ENCODE measurements at regions not wholly inside any gene's neighbourhood (a gene's known extent, or its start where the extent isn't known, plus 50 kb on each side); places are given as distances from the start of the nearest gene placed in this dataset.

DNA sequence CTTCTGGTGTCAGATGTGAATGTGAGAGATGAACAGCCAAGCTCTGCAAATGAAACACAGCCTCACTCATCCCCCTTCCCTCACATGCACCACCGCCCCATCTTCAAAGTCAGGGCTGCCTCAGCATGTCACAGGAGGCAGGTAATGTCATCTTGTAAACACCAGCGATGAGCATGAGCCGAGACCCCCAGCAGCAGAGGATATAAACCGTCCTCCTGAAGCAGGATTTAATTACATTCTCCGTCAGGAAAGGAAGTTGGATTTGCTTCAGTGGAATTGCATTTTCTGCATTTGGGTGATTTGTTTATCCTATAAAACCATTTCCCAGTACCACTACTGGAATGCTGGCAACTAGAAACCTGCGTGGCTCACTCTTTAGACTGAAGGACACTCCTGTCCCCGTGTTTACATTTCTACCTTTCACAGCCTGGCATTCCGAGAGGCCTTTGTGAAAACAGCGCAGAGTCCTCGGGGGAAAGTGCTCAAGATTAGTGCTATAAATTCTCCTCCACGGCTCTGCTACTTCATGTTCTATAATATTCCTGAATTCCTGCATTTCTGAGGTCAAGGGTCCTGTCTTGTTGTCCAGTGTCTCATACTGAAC lies 619.2 kb downstream of the IRS1 start:
- DNase-seq (ENCODE audit: low spot score) (no peak), ATAC-seq (no peak)
- no peaks in the 10 kb centered on the region; the same call in 1 of the 2 replicates for H3K9me2 ChIP-seq (ENCODE audit: insufficient read depth)
- H3K4me1 ChIP-seq (ENCODE audit: insufficient read depth): peaks cover 7% of the 10 kb centered on the region
- H3K4me3 ChIP-seq: no peak overlapping the region
- no peaks in the 10 kb centered on the region for H3F3A ChIP-seq (replicated peaks; ENCODE audit: low read depth)
- Mint-ChIP-seq H3K9me3 (peaks cover 6% of the 10 kb centered on the region; the same call in 2 of the 3 replicates), H3K4me1 (peaks cover 12% of the 10 kb centered on the region), H3K27ac (no peak overlapping the region), H3K27me3 (ENCODE audit: insufficient read depth, low read depth, poor library complexity) (peaks cover 8% of the 10 kb centered on the region), H3K4me3 (no peak overlapping the region), H3K36me3 (ENCODE audit: low read depth) (peaks cover 2% of the 10 kb centered on the region; the same call in 1 of the 3 replicates)
- no peaks in the 10 kb centered on the region for H4K20me1 ChIP-seq (replicated peaks; ENCODE audit: insufficient read depth)
- no peaks in the 10 kb centered on the region for H3K36me3 ChIP-seq (ENCODE audit: insufficient read depth)
- H3K79me2 ChIP-seq (replicated peaks; ENCODE audit: insufficient read depth): no peaks in the 10 kb centered on the region
- TF ChIP-seq POLR2AphosphoS5 (IDR thresholded peaks at IDR 0.05; ENCODE audit: low read depth) (no peak), JUNB (IDR thresholded peaks at IDR 0.05; ENCODE audit: unreplicated experiment) (no peak), CREB1 (CRISPR knock-in tag; IDR thresholded peaks at IDR 0.05; ENCODE audit: low read depth) (no peak), NANOG (IDR thresholded peaks at IDR 0.05; ENCODE audit: borderline replicate concordance) (no peak), ZNF114 (CRISPR knock-in tag; IDR thresholded peaks at IDR 0.05) (no peak), ZNF331 (CRISPR knock-in tag; IDR thresholded peaks at IDR 0.05; ENCODE audit: low read depth) (no peak), EZH2phosphoT487 (IDR thresholded peaks at IDR 0.05; ENCODE audit: unreplicated experiment) (no peak), STAT1 (IDR thresholded peaks at IDR 0.05; ENCODE audit: unreplicated experiment) (no peak), EZH2 (IDR thresholded peaks at IDR 0.05; ENCODE audit: low read depth, unreplicated experiment) (no peak)
- TF ChIP-seq, protein P1, sequence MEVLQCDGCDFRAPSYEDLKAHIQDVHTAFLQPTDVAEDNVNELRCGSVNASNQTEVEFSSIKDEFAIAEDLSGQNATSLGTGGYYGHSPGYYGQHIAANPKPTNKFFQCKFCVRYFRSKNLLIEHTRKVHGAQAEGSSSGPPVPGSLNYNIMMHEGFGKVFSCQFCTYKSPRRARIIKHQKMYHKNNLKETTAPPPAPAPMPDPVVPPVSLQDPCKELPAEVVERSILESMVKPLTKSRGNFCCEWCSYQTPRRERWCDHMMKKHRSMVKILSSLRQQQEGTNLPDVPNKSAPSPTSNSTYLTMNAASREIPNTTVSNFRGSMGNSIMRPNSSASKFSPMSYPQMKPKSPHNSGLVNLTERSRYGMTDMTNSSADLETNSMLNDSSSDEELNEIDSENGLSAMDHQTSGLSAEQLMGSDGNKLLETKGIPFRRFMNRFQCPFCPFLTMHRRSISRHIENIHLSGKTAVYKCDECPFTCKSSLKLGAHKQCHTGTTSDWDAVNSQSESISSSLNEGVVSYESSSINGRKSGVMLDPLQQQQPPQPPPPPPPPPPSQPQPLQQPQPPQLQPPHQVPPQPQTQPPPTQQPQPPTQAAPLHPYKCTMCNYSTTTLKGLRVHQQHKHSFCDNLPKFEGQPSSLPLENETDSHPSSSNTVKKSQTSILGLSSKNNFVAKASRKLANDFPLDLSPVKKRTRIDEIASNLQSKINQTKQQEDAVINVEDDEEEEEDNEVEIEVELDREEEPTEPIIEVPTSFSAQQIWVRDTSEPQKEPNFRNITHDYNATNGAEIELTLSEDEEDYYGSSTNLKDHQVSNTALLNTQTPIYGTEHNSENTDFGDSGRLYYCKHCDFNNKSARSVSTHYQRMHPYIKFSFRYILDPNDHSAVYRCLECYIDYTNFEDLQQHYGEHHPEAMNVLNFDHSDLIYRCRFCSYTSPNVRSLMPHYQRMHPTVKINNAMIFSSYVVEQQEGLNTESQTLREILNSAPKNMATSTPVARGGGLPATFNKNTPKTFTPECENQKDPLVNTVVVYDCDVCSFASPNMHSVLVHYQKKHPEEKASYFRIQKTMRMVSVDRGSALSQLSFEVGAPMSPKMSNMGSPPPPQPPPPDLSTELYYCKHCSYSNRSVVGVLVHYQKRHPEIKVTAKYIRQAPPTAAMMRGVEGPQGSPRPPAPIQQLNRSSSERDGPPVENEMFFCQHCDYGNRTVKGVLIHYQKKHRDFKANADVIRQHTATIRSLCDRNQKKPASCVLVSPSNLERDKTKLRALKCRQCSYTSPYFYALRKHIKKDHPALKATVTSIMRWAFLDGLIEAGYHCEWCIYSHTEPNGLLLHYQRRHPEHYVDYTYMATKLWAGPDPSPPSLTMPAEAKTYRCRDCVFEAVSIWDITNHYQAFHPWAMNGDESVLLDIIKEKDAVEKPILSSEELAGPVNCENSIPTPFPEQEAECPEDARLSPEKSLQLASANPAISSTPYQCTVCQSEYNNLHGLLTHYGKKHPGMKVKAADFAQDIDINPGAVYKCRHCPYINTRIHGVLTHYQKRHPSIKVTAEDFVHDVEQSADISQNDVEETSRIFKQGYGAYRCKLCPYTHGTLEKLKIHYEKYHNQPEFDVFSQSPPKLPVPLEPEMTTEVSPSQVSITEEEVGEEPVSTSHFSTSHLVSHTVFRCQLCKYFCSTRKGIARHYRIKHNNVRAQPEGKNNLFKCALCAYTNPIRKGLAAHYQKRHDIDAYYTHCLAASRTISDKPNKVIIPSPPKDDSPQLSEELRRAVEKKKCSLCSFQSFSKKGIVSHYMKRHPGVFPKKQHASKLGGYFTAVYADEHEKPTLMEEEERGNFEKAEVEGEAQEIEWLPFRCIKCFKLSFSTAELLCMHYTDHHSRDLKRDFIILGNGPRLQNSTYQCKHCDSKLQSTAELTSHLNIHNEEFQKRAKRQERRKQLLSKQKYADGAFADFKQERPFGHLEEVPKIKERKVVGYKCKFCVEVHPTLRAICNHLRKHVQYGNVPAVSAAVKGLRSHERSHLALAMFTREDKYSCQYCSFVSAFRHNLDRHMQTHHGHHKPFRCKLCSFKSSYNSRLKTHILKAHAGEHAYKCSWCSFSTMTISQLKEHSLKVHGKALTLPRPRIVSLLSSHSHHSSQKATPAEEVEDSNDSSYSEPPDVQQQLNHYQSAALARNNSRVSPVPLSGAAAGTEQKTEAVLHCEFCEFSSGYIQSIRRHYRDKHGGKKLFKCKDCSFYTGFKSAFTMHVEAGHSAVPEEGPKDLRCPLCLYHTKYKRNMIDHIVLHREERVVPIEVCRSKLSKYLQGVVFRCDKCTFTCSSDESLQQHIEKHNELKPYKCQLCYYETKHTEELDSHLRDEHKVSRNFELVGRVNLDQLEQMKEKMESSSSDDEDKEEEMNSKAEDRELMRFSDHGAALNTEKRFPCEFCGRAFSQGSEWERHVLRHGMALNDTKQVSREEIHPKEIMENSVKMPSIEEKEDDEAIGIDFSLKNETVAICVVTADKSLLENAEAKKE (CRISPR knock-in tag; IDR thresholded peaks at IDR 0.05): no peak
- TF ChIP-seq, protein P2, sequence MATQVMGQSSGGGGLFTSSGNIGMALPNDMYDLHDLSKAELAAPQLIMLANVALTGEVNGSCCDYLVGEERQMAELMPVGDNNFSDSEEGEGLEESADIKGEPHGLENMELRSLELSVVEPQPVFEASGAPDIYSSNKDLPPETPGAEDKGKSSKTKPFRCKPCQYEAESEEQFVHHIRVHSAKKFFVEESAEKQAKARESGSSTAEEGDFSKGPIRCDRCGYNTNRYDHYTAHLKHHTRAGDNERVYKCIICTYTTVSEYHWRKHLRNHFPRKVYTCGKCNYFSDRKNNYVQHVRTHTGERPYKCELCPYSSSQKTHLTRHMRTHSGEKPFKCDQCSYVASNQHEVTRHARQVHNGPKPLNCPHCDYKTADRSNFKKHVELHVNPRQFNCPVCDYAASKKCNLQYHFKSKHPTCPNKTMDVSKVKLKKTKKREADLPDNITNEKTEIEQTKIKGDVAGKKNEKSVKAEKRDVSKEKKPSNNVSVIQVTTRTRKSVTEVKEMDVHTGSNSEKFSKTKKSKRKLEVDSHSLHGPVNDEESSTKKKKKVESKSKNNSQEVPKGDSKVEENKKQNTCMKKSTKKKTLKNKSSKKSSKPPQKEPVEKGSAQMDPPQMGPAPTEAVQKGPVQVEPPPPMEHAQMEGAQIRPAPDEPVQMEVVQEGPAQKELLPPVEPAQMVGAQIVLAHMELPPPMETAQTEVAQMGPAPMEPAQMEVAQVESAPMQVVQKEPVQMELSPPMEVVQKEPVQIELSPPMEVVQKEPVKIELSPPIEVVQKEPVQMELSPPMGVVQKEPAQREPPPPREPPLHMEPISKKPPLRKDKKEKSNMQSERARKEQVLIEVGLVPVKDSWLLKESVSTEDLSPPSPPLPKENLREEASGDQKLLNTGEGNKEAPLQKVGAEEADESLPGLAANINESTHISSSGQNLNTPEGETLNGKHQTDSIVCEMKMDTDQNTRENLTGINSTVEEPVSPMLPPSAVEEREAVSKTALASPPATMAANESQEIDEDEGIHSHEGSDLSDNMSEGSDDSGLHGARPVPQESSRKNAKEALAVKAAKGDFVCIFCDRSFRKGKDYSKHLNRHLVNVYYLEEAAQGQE (IDR thresholded peaks at IDR 0.05; ENCODE audit: unreplicated experiment): no peak
- TF ChIP-seq, protein P3, sequence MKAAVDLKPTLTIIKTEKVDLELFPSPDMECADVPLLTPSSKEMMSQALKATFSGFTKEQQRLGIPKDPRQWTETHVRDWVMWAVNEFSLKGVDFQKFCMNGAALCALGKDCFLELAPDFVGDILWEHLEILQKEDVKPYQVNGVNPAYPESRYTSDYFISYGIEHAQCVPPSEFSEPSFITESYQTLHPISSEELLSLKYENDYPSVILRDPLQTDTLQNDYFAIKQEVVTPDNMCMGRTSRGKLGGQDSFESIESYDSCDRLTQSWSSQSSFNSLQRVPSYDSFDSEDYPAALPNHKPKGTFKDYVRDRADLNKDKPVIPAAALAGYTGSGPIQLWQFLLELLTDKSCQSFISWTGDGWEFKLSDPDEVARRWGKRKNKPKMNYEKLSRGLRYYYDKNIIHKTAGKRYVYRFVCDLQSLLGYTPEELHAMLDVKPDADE (IDR thresholded peaks at IDR 0.05): no peak
- TF ChIP-seq, protein P4, sequence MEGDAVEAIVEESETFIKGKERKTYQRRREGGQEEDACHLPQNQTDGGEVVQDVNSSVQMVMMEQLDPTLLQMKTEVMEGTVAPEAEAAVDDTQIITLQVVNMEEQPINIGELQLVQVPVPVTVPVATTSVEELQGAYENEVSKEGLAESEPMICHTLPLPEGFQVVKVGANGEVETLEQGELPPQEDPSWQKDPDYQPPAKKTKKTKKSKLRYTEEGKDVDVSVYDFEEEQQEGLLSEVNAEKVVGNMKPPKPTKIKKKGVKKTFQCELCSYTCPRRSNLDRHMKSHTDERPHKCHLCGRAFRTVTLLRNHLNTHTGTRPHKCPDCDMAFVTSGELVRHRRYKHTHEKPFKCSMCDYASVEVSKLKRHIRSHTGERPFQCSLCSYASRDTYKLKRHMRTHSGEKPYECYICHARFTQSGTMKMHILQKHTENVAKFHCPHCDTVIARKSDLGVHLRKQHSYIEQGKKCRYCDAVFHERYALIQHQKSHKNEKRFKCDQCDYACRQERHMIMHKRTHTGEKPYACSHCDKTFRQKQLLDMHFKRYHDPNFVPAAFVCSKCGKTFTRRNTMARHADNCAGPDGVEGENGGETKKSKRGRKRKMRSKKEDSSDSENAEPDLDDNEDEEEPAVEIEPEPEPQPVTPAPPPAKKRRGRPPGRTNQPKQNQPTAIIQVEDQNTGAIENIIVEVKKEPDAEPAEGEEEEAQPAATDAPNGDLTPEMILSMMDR (conservative IDR thresholded peaks at IDR 0.05; ENCODE audit: low read depth in 2 of 2): no peak
- no peak overlapping the region for H3K4me2 ChIP-seq
- H3K27me3 ChIP-seq (ENCODE audit: insufficient read depth): no peaks in the 10 kb centered on the region
- H2AFZ ChIP-seq: peak overlapping the region; percentile 70; the same call in 1 of the 2 replicates
- H3K27ac ChIP-seq (ENCODE audit: low read depth): no peak overlapping the region
